ENCODE measurements at regions not wholly inside any gene's neighbourhood (a gene's known extent, or its start where the extent isn't known, plus 50 kb on each side); places are given as distances from the start of the nearest gene placed in this dataset.

GRCh38 chr2:7473135-7473771 is 556.0 kb downstream of the RNF144A start:
- DNase-seq: no peak

- no peak for DNase-seq
These were observed 559.2 kb downstream of the RNF144A start for GRCh38 chr2:7476371-7476770.

GRCh38 chr2:7479603-7480002 is 562.4 kb downstream of the RNF144A start:
- no peak for DNase-seq

GRCh38 chr2:7480431-7480830 is 563.2 kb downstream of the RNF144A start:
- DNase-seq: no peak

- DNase-seq: no peak
These were observed 573.5 kb downstream of the RNF144A start for GRCh38 chr2:7490672-7491071.

GRCh38 chr2:7492719-7493118 is 575.5 kb downstream of the RNF144A start:
- DNase-seq: no peak

GRCh38 chr2:7497178-7497577 is 580.0 kb downstream of the RNF144A start:
- no peak for DNase-seq

GRCh38 chr2:7499018-7499417 is 581.8 kb downstream of the RNF144A start:
- DNase-seq: no peak

GRCh38 chr2:7502336-7502735 is 585.1 kb downstream of the RNF144A start:
- no peak for DNase-seq

GRCh38 chr2:7508296-7508943 is 591.2 kb downstream of the RNF144A start:
- peak; percentile 4 for DNase-seq

GRCh38 chr2:7510353-7510752 is 593.1 kb downstream of the RNF144A start:
- DNase-seq: no peak

GRCh38 chr2:7513834-7514233 is 596.6 kb downstream of the RNF144A start:
- DNase-seq: no peak

GRCh38 chr2:7515327-7515726 is 598.1 kb downstream of the RNF144A start:
- DNase-seq: no peak

- DNase-seq: no peak
These were observed 599.4 kb downstream of the RNF144A start for GRCh38 chr2:7516484-7517063.

- DNase-seq: no peak
These were observed 599.9 kb downstream of the RNF144A start for GRCh38 chr2:7517088-7517487.

- no peak for DNase-seq
These were observed 600.6 kb downstream of the RNF144A start for GRCh38 chr2:7517851-7518250.

GRCh38 chr2:7523481-7524120 is 606.4 kb downstream of the RNF144A start:
- DNase-seq: no peak

- no peak for DNase-seq
These were observed 607.0 kb downstream of the RNF144A start for GRCh38 chr2:7524195-7524594.

- DNase-seq: no peak
These were observed 608.5 kb downstream of the RNF144A start for GRCh38 chr2:7525746-7526145.

- DNase-seq: no peak
These were observed 610.0 kb downstream of the RNF144A start for GRCh38 chr2:7527165-7527722.

GRCh38 chr2:7530001-7530400 is 612.8 kb downstream of the RNF144A start:
- DNase-seq: no peak

- no peak for DNase-seq
These were observed 621.9 kb downstream of the RNF144A start for GRCh38 chr2:7539077-7539476.

- no peak for DNase-seq
These were observed 622.5 kb downstream of the RNF144A start for GRCh38 chr2:7539760-7540159.

All from NCI-H1092 (cell line).